Mammary epithelial cell (primary cell): ENCODE measurements at regions not wholly inside any gene's neighbourhood (a gene's known extent, or its start where the extent isn't known, plus 50 kb on each side); places are given as distances from the start of the nearest gene placed in this dataset.

Experiments
- EZH2 ChIP-seq: IDR thresholded peaks from 2 replicates; pipeline ENCODE4 v1.6.1; 2012; ENCODE audit warnings: low read length, inconsistent platforms, borderline replicate concordance
- TF ChIP-seq, protein P1 (sequence below), 2 donors: IDR thresholded peaks in 1 of 2; conservative IDR thresholded peaks in 1 of 2; 2 replicates each; pipeline ENCODE4 v1.5.1; 2011 to 2012; ENCODE audit warnings: inconsistent platforms in 2 of 2, low read length in 2 of 2, mild to moderate bottlenecking in 2 of 2, control low read depth in 1 of 2, low read depth in 1 of 2; ENCODE audit not compliant: insufficient read depth in 1 of 2; ENCODE audit errors: extremely low read depth in 1 of 2

DNA sequence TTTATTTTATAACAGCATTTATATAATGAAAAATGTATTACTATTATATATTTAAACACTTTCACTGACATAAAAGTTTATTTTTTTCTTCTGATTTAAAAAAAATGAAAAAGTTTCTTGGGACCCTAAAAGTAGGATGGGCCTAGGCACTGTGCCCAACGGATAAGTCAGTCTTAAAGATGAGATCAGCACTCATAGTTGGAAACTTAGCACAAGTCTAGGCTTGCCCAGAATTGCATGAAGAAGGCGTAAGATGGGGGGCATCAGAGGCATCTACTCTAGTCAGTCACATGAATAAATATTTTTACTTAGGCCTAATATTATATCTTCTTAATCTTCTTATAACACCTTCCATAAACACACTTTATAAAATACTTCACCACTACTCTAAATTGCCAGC, 306.7 kb upstream of the GRID2 start:
- TF ChIP-seq, protein P1, sequence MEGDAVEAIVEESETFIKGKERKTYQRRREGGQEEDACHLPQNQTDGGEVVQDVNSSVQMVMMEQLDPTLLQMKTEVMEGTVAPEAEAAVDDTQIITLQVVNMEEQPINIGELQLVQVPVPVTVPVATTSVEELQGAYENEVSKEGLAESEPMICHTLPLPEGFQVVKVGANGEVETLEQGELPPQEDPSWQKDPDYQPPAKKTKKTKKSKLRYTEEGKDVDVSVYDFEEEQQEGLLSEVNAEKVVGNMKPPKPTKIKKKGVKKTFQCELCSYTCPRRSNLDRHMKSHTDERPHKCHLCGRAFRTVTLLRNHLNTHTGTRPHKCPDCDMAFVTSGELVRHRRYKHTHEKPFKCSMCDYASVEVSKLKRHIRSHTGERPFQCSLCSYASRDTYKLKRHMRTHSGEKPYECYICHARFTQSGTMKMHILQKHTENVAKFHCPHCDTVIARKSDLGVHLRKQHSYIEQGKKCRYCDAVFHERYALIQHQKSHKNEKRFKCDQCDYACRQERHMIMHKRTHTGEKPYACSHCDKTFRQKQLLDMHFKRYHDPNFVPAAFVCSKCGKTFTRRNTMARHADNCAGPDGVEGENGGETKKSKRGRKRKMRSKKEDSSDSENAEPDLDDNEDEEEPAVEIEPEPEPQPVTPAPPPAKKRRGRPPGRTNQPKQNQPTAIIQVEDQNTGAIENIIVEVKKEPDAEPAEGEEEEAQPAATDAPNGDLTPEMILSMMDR (conservative IDR thresholded peaks at IDR 0.05 in 1 of 2, IDR thresholded peaks at IDR 0.05 in 1 of 2; ENCODE audit: extremely low read depth in 1 of 2, insufficient read depth in 1 of 2, low read depth in 1 of 2, low read length in 2 of 2), result no peak
- no peak for TF ChIP-seq EZH2
